ENCODE measurements at regions not wholly inside any gene's neighbourhood (a gene's known extent, or its start where the extent isn't known, plus 50 kb on each side); places are given as distances from the start of the nearest gene placed in this dataset.

GRCh38 chr11:116145187-116145865 lies 627.5 kb downstream of the BUD13 start:
- DNase-seq (ENCODE audit: low spot score): no peak
- TF ChIP-seq, protein P1, sequence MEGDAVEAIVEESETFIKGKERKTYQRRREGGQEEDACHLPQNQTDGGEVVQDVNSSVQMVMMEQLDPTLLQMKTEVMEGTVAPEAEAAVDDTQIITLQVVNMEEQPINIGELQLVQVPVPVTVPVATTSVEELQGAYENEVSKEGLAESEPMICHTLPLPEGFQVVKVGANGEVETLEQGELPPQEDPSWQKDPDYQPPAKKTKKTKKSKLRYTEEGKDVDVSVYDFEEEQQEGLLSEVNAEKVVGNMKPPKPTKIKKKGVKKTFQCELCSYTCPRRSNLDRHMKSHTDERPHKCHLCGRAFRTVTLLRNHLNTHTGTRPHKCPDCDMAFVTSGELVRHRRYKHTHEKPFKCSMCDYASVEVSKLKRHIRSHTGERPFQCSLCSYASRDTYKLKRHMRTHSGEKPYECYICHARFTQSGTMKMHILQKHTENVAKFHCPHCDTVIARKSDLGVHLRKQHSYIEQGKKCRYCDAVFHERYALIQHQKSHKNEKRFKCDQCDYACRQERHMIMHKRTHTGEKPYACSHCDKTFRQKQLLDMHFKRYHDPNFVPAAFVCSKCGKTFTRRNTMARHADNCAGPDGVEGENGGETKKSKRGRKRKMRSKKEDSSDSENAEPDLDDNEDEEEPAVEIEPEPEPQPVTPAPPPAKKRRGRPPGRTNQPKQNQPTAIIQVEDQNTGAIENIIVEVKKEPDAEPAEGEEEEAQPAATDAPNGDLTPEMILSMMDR (conservative IDR thresholded peaks at IDR 0.05; ENCODE audit: low read depth): no peak
- POLR2A ChIA-PET (ENCODE audit: low non-redundant PET): no interaction called here
- no peak overlapping the region for H3K27ac ChIP-seq
- CTCF ChIA-PET: no interaction called here

DNA sequence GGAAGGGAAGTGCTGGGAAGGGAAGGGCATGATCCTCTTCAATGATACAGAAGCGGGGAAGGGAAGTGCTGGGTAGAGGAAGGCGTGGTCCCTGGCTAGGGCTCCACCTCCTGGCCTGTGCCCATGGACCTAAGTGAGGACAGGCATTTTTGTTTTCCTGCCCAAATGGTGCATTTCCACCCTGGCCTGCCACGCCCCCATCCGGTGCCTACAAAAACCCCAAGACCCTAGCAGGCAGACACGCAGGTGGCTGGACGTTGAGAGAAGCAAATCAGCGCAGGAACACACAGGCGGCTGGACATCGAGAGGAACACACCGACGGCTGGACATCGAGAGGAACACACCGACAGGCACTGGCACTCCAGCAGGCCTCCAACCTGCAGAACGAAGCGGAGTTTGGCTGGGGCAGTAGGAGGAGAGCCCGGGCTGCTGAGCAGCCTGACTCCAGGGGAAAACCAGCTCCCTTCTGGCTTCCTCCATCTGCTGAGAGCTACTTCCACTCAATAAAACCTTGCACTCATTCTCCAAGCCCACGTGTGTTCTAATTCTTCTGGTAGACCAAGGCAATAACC lies 628.3 kb downstream of the BUD13 start:
- CTCF ChIA-PET: no interaction called here
- TF ChIP-seq, protein P1 (conservative IDR thresholded peaks at IDR 0.05; ENCODE audit: low read depth): no peak
- POLR2A ChIA-PET (ENCODE audit: low non-redundant PET): no interaction called here
- H3K27ac ChIP-seq: no peak overlapping the region
- DNase-seq (ENCODE audit: low spot score): no peak

DNA sequence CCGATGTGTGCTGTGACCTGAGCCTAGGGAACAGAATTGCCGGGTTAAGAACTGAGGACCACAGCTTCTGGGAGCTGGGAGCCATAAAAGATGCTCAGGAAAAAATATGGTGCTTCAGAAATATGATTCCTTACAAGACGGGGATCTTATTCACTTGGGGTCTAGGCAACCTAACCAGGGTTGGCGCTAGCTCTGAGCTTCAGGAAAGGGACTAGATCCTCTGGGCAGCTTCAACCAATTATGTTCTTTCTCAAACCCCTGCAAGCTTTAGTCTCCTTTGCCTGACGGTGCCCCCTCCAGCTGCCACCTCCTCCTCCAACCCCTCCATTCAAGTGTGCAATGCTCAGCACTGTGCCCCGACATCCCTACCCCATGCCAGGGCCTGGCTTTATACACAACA lies 634.1 kb upstream of the CADM1 start:
- CTCF ChIA-PET: no interaction called here
- no peak overlapping the region for H3K27ac ChIP-seq
- POLR2A ChIA-PET (ENCODE audit: low non-redundant PET): no interaction called here
- DNase-seq (ENCODE audit: low spot score): no peak
- TF ChIP-seq, protein P1 (conservative IDR thresholded peaks at IDR 0.05; ENCODE audit: low read depth): no peak

- no peak overlapping the region for H3K27ac ChIP-seq
- CTCF ChIA-PET: no interaction called here
- TF ChIP-seq, protein P1 (conservative IDR thresholded peaks at IDR 0.05; ENCODE audit: low read depth): no peak
- POLR2A ChIA-PET (ENCODE audit: low non-redundant PET): no interaction called here
- no peak for DNase-seq (ENCODE audit: low spot score)
These were observed 633.5 kb upstream of the CADM1 start for GRCh38 chr11:116137753-116138152.

DNA sequence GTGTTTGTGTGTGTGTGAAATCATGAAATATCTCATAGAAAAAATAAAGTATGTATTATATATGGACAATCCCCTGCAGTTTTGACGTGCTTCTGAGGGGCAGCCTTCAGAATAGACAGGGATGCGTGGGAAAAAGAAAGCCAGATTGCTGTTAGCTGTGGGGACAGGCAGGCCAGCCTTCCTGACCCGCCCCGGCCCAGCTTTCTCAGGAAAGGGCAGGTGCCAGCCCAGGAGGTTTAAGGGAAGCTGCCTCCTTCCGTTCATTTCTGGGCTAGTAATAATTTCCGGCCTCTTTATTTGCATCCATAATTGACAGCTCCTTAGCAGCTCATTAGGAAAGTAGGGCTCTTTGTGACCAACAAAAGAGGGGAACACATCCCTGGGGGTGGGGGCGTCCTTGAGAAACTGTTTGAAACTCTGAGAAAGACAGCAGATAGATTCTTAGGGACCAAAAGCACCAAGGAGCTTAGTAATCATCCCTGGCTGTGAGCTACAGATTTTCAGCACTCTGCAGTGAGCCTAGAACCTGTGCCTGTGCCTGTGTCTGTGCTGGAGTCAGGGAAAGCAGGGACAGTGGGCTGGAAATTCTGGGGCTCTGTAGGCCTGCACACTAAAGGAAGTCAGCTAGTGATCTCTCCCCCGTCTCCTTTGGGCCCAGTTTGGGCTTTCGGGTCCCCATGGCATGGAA lies 632.9 kb upstream of the CADM1 start:
- DNase-seq (ENCODE audit: low spot score): no peak
- no peak overlapping the region for H3K27ac ChIP-seq
- CTCF ChIA-PET: no interaction called here
- POLR2A ChIA-PET (ENCODE audit: low non-redundant PET): no interaction called here
- TF ChIP-seq, protein P1 (conservative IDR thresholded peaks at IDR 0.05; ENCODE audit: low read depth): no peak

DNA sequence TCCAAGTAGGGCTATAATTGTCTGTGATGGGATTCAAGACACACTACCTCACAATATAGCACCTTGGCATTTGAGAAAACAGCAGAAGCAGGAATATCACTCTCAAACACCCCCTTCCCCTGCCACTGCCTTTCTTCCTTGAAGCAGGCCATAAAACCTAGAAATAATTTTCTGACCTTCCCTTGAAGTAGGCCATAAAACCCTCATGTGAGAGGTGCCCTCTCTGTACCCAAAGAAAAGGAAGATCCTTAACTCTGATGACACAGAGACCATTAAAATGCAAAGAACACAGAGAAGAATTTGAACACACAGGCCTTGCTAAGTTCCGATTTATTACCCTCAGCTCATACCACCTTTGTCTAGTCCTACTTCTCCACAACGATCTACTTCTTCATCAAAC lies 631.7 kb upstream of the CADM1 start:
- no peak for DNase-seq (ENCODE audit: low spot score)
- ChIA-PET POLR2A (ENCODE audit: low non-redundant PET) (no interaction called here), CTCF (no interaction called here)
- no peak overlapping the region for H3K27ac ChIP-seq
- TF ChIP-seq, protein P1 (conservative IDR thresholded peaks at IDR 0.05; ENCODE audit: low read depth): no peak
